ENCODE measurements at regions not wholly inside any gene's neighbourhood (a gene's known extent, or its start where the extent isn't known, plus 50 kb on each side); places are given as distances from the start of the nearest gene placed in this dataset.
"Not testable (repeated sequence)": the region's sequence is repeated elsewhere in the genome, so short reads cannot be mapped to it uniquely, and the experiment has no call there.

- DNase-seq (ENCODE audit: low read depth, low spot score), result no peak
Observed at GRCh38 chr5:82436291-82436690, 158.1 kb upstream of the RPS23 start.

DNA sequence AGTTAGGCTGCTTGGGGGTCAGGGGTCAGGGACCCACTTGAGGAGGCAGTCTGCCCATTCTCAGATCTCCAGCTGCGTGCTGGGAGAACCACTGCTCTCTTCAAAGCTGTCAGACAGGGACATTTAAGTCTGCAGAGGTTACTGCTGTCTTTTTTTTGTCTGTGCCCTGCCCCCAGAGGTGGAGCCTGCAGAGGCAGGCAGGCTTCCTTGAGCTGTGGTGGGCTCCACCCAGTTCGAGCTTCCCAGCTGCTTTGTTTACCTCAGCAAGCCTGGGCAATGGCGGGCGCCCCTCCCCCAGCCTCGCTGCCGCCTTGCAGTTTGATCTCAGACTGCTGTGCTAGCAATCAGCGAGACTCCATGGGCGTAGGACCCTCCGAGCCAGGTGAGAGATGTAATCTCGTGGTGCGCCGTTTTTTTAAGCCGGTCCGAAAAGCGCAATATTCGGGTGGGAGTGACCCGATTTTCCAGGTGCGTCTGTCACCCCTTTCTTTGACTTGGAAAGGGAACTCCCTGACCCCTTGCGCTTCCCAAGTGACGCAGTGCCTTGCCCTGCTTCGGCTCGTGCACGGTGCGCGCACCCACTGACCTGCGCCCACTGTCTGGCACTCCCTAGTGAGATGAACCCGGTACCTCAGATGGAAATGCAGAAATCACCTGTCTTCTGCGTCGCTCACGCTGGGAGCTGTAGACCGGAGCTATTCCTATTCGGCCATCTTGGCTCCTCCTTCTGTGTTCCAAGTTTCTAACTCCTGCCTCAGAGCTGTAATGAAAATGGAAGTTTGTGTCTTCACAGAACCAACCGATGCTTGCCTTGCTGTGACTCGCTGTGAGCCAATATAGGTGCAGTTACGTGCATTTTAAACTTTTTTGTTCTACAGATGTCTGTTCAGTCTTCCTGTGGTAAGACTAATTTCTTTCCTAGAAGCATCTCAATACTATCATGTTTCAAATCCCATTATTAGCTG, 156.8 kb upstream of the RPS23 start:
- DNase-seq (ENCODE audit: low read depth, low spot score), result not testable (repeated sequence)

- DNase-seq (ENCODE audit: low read depth, low spot score), result no peak
Observed at GRCh38 chr5:82426464-82427154, 148.5 kb upstream of the RPS23 start.

GRCh38 chr5:82425591-82425990, 147.4 kb upstream of the RPS23 start:
- no peak for DNase-seq (ENCODE audit: low read depth, low spot score)

GRCh38 chr5:82424211-82424610, 146.1 kb upstream of the RPS23 start:
- DNase-seq (ENCODE audit: low read depth, low spot score), result no peak

DNA sequence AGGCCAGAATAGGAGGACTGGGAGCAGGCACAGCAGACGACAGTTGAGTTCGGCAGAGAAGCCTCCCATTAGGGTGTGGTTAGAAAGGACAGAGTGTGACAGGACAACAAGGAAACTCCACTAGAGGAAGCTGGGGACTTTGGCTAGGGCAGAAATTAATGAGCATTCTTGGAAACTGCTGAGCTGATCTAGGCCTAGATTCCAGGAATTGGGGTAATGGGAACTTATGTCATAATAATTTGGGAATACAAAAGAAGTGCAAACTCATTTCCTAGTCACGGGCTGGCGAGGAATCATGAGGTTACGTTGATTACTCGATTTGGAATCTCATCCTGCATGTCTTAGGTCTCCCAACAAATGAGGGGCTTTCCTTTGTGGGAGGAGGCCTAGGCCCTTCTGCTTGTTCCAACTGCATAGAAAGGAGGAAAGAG, 144.6 kb upstream of the RPS23 start:
- DNase-seq (ENCODE audit: low read depth, low spot score), result no peak

DNA sequence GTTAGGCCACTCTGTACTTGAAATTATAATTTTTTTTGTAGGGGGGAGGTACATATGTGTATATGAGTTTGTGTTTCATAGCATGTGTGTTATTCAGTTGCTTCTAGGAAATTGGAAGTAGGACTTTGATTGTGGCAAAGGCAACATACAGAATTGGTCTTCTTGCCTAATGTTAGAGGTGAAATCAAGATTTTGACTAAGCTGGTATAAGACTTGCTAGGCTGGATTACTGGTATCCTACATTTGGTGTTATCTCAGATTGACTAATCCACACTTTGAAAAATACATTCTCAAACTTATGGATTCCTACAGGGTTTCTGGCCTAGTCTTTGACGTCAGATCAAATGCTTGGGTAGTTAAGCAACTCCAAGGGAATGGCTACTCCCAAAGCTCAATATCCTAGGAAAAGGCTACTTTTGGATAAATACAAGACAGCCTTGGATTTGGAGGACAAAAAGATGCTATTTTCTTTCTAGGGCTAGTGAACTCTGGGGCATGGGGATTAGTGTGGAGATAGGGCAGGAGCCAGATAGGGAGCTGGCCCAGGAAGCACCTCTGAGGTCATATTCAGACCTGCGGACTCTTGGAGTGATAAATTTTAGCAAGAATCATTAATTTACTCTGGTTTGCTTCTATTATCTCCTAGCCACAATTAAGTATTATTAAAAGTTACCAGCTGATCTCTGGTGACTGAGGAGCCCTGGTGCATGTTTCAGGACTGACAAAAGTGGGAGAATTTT, 144.0 kb upstream of the RPS23 start:
- no peak for DNase-seq (ENCODE audit: low read depth, low spot score)

DNA sequence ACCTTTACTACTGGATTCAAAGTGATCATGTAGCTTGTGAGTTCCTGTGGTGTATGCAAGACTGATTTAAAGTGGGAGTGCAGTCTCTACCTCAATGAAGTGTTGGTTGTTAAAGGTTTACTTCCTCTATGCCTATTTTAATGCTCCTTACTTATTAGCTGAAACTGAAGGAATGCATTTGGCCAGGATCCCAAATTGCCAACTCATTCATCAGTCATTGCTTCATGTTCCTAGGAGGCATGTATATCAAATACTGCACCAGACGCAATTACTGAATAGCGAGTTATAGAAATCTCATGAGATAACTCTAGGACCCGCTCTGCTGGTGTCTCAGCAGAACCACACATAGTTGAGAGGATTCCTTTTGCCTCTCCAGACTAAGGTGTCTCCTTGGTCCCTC, 143.0 kb upstream of the RPS23 start:
- peak; percentile 28 for DNase-seq (ENCODE audit: low read depth, low spot score)

DNA sequence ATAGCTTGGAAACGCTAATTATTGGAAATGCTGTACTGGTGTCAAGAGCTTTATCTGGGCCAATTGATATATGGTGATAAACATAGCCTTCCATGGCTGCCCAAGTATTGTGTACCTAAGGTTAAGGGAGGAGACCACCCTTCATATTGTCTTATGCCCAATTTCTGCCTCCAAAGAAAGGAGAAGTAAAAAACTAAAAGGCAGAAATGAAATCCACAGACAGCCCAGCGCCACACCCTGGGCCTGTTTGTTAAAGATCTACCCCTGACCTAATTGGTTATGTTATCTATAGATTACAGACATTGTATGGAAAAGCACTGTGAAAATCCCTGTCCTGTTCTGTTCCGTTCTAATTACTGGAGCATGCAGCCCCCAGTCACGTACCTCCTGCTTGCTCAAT, 142.4 kb upstream of the RPS23 start:
- DNase-seq (ENCODE audit: low read depth, low spot score), result not testable (repeated sequence)

- DNase-seq (ENCODE audit: low read depth, low spot score), result no peak
Observed at GRCh38 chr5:82419559-82420332, 141.6 kb upstream of the RPS23 start.

- no peak for DNase-seq (ENCODE audit: low read depth, low spot score)
Observed at GRCh38 chr5:82418608-82418950, 140.4 kb upstream of the RPS23 start.

DNA sequence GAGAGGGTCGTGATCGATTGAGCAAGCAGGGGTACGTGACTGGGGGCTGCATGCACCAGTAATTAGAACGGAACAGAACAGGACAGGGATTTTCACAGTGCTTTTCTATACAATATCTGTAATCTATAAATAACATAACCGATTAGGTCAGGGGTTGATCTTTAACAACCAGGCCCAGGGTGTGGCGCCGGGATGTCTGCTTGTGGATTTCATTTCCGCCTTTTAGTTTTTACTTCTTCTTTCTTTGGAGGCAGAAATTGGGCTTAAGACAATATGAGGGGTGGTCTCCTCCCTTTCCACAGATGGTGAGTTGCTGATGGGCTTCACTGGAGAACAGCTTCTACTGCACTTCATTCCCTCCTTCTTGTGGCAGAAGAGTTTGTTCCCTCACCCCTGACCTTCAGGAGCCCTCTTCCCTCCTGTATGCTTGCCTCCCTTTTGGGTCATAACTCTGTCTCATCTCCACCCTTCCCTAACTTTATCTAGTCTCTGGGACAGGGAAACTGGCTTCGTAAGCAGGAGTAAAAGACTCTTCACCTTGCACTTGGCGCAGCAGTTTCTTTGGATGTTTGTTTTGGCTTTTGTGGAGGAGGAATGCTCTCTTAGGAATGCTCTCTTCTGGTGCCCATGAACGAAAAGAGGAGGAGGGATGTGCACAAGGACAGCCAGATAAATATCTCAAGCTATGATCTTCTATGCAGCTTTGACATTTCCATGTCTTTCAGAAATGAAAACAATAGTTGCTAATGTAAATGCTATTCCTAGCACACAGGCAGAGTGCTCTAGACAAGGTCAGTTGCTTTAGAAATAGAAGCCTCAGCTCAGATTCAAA, 139.8 kb upstream of the RPS23 start:
- no peak for DNase-seq (ENCODE audit: low read depth, low spot score)

- no peak for DNase-seq (ENCODE audit: low read depth, low spot score)
Observed at GRCh38 chr5:82416512-82416911, 138.4 kb upstream of the RPS23 start.

GRCh38 chr5:82414041-82414388, 135.9 kb upstream of the RPS23 start:
- no peak for DNase-seq (ENCODE audit: low read depth, low spot score)

DNA sequence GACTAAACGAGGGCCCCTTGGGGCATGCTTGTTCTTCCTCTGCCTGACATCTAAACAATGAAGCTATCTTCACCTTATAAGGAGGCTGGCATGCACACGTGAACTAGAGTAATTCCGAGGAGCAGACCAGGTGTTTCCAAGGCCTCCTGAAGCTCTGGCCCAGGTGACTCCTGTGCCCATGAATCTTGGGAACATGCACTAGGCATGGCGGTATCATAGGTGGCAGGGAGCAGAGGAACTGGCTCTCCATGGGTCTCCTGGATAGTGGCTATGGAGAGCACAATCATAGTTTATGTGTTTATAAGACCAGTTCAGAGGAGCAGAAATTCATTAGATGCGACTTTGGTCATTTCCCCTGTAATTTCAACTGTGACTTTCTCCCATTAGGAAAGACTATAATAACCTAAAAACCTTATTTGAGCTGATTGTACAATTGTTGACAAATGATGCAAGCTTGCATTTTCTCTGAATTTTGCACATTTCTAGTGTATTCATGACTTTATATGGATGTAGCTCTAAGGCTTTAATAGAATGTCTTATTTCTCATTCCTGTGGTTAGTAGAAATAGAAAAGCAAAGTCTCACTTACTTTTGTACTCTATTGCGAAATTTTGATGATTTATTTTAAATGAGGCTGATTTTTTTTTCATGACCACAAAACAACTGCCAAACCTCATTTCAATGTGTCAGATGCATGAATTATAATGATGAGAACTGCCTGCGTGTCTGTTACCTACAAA, 135.3 kb upstream of the RPS23 start:
- DNase-seq (ENCODE audit: low read depth, low spot score), result no peak

DNA sequence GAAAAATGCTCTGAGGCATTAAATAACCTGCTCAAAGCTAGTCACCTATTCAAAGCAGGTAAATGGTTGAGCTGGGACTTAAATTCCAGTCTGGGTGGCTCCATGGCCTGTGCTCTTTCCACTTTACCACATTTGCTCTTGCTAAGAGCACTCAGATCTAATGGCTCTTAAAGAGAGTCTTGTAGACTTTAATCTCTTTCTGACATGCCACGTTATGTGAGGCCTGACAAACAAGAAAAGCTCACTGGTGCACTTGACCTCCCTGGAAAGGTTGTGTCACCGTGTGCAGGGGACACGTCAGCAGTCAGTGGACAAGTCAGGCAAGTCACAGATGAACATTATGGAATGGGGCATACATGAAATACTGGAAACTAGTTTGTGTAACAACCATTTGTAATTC, 129.9 kb upstream of the RPS23 start:
- DNase-seq (ENCODE audit: low read depth, low spot score), result no peak

GRCh38 chr5:82406205-82406773, 128.1 kb upstream of the RPS23 start:
- no peak for DNase-seq (ENCODE audit: low read depth, low spot score)

GRCh38 chr5:82405618-82406204, 127.6 kb upstream of the RPS23 start:
- DNase-seq (ENCODE audit: low read depth, low spot score), result no peak

- DNase-seq (ENCODE audit: low read depth, low spot score), result no peak
Observed at GRCh38 chr5:82405161-82405560, 127.0 kb upstream of the RPS23 start.
